ENCODE measurements at regions not wholly inside any gene's neighbourhood (a gene's known extent, or its start where the extent isn't known, plus 50 kb on each side); places are given as distances from the start of the nearest gene placed in this dataset.

DNA sequence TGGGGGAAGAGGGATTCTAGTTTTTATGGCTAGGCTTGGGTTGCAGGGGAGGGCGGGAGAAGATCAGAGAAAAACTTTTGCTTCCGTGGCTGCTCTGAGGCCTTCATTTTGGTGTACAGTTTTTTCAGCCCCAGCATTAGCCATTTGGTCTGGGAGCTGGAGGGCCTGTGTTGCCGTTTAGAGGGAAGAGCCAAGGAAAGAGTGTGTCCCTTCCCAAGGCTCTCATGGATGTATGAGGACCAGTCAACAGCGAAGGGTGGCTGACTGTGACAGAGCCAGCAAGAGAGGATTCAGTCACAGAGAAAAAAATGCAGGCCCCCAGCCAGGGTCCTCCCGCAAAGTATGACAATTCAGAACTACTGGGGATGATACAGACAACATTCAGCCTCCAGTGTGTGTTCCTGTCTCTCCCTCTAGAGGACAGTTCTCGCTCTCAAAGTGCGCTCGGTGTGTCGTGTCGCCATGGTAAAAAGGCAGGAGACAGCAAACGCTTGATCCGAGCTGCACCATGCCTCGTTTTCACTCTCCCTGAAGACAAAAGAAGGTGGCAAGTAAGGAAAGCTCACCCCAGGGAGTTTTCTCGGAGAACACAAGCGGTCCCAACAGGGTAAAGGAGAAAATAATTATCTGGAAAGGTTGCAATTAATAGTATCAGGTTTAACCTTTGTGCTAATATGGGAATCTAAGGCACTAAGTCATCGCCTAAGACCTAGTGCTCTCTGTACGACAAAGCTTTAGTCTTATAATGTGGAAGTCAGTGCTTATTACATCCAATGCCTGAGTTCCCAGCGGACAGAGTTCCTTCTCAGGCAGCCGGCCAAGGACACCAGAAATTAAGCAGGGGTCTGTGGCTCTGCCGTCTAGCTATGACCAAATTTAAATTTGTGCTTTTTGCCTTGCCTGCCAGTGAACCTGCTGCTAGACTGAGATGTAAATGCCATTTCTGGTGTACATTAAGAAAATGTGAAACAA, 157.3 kb upstream of the PLXNC1 start:
- Histone ChIP-seq H3K4me1 (ENCODE audit: control insufficient read depth, insufficient read depth, low read length) (no peaks in the 10 kb centered on the region), H3K4me2 (ENCODE audit: control insufficient read depth, insufficient read depth) (no peak overlapping the region), H3K27me3 (replicated peaks in 1 of 2; ENCODE audit: control insufficient read depth in 2 of 2, insufficient read depth in 2 of 2, low read length in 1 of 2) (no peaks in the 10 kb centered on the region), H3K36me3 (ENCODE audit: control insufficient read depth in 2 of 2, insufficient read depth in 2 of 2, low read length in 1 of 2) (no peaks in the 10 kb centered on the region), H3K9ac (ENCODE audit: control insufficient read depth, insufficient read depth, low read length) (no peak overlapping the region), H3K27ac (ENCODE audit: control insufficient read depth, insufficient read depth) (no peak overlapping the region), H3K4me3 (no peak overlapping the region), H4K20me1 (ENCODE audit: control insufficient read depth, insufficient read depth) (no peaks in the 10 kb centered on the region), H2AFZ (ENCODE audit: control insufficient read depth, low read depth, low read length) (no peak overlapping the region), H3K79me2 (ENCODE audit: control insufficient read depth, insufficient read depth, low read length) (no peaks in the 10 kb centered on the region), H3K9me3 (replicated peaks; ENCODE audit: control insufficient read depth, insufficient read depth, low read length) (no peaks in the 10 kb centered on the region)
- WGBS (ENCODE audit: insufficient coverage, insufficient replicate concordance, low lambda C conversion rate, missing lambda C conversion rate), result 53% methylated on average over 20 of the region's 20 CpGs
- FAIRE-seq (no peak), ATAC-seq (no peak), DNase-seq (ENCODE audit: low read depth, low spot score) (no peak)
- no TSS peak for BruUV-seq (replicated peaks)
- RAD21 ChIA-PET (ENCODE audit: unreplicated experiment), result no interaction called here
- CTCF ChIA-PET, result interaction anchor here (0.9 to 1.5 kb wide), 2 partner anchors 110 to 111 kb away, joined by 3 to 4 read pairs; no protein-coding TSS in a partner anchor
- in situ Hi-C loops (cut with MboI) (no loop called here), intact Hi-C loops (cut with micrococcal nuclease; ENCODE audit: unreplicated experiment) (no loop called here)
- POLR2A ChIA-PET, result no interaction called here
- SMC1A ChIA-PET (ENCODE audit: uncharacterized antibody, unreplicated experiment), result interaction anchor here (0.6 kb wide), 1 partner anchor 98 kb away, joined by 3 read pairs; no protein-coding TSS in a partner anchor
- TF ChIP-seq, protein P1, sequence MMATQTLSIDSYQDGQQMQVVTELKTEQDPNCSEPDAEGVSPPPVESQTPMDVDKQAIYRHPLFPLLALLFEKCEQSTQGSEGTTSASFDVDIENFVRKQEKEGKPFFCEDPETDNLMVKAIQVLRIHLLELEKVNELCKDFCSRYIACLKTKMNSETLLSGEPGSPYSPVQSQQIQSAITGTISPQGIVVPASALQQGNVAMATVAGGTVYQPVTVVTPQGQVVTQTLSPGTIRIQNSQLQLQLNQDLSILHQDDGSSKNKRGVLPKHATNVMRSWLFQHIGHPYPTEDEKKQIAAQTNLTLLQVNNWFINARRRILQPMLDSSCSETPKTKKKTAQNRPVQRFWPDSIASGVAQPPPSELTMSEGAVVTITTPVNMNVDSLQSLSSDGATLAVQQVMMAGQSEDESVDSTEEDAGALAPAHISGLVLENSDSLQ (IDR thresholded peaks at IDR 0.05), result no peak
- TF ChIP-seq, protein P2, sequence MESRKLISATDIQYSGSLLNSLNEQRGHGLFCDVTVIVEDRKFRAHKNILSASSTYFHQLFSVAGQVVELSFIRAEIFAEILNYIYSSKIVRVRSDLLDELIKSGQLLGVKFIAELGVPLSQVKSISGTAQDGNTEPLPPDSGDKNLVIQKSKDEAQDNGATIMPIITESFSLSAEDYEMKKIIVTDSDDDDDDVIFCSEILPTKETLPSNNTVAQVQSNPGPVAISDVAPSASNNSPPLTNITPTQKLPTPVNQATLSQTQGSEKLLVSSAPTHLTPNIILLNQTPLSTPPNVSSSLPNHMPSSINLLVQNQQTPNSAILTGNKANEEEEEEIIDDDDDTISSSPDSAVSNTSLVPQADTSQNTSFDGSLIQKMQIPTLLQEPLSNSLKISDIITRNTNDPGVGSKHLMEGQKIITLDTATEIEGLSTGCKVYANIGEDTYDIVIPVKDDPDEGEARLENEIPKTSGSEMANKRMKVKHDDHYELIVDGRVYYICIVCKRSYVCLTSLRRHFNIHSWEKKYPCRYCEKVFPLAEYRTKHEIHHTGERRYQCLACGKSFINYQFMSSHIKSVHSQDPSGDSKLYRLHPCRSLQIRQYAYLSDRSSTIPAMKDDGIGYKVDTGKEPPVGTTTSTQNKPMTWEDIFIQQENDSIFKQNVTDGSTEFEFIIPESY (IDR thresholded peaks at IDR 0.05), result no peak
- TF ChIP-seq ZNF207 (IDR thresholded peaks at IDR 0.05; ENCODE audit: borderline replicate concordance) (no peak), CBX5 (IDR thresholded peaks at IDR 0.05; ENCODE audit: low read depth) (no peak), ATF7 (IDR thresholded peaks at IDR 0.05; ENCODE audit: low read depth) (no peak), TCF7 (IDR thresholded peaks at IDR 0.05; ENCODE audit: borderline replicate concordance) (no peak), RBBP5 (conservative IDR thresholded peaks at IDR 0.05) (no peak), ZBED1 (IDR thresholded peaks at IDR 0.05; ENCODE audit: borderline replicate concordance) (no peak), MEF2B (IDR thresholded peaks at IDR 0.05; ENCODE audit: partially characterized antibody, poor library complexity, severe bottlenecking) (no peak), CHD4 (IDR thresholded peaks at IDR 0.05) (no peak), KLF5 (IDR thresholded peaks at IDR 0.05; ENCODE audit: partially characterized antibody) (no peak), ZSCAN29 (IDR thresholded peaks at IDR 0.05) (no peak), FOXM1 (IDR thresholded peaks at IDR 0.05; ENCODE audit: low read depth, low read length) (no peak), TAF1 (IDR thresholded peaks at IDR 0.05; ENCODE audit: borderline replicate concordance, low read depth, low read length) (no peak)
- TF ChIP-seq, protein P3, sequence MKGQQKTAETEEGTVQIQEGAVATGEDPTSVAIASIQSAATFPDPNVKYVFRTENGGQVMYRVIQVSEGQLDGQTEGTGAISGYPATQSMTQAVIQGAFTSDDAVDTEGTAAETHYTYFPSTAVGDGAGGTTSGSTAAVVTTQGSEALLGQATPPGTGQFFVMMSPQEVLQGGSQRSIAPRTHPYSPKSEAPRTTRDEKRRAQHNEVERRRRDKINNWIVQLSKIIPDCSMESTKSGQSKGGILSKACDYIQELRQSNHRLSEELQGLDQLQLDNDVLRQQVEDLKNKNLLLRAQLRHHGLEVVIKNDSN (IDR thresholded peaks at IDR 0.05; ENCODE audit: borderline replicate concordance, extremely low read length, insufficient read depth, low read depth, low read length), result no peak
- TF ChIP-seq, protein P4, sequence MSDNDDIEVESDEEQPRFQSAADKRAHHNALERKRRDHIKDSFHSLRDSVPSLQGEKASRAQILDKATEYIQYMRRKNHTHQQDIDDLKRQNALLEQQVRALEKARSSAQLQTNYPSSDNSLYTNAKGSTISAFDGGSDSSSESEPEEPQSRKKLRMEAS (IDR thresholded peaks at IDR 0.05; ENCODE audit: low read depth, low read length), result no peak
- TF ChIP-seq, protein P5, sequence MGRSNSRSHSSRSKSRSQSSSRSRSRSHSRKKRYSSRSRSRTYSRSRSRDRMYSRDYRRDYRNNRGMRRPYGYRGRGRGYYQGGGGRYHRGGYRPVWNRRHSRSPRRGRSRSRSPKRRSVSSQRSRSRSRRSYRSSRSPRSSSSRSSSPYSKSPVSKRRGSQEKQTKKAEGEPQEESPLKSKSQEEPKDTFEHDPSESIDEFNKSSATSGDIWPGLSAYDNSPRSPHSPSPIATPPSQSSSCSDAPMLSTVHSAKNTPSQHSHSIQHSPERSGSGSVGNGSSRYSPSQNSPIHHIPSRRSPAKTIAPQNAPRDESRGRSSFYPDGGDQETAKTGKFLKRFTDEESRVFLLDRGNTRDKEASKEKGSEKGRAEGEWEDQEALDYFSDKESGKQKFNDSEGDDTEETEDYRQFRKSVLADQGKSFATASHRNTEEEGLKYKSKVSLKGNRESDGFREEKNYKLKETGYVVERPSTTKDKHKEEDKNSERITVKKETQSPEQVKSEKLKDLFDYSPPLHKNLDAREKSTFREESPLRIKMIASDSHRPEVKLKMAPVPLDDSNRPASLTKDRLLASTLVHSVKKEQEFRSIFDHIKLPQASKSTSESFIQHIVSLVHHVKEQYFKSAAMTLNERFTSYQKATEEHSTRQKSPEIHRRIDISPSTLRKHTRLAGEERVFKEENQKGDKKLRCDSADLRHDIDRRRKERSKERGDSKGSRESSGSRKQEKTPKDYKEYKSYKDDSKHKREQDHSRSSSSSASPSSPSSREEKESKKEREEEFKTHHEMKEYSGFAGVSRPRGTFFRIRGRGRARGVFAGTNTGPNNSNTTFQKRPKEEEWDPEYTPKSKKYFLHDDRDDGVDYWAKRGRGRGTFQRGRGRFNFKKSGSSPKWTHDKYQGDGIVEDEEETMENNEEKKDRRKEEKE (IDR thresholded peaks at IDR 0.05), result no peak
